ENCODE measurements at regions not wholly inside any gene's neighbourhood (a gene's known extent, or its start where the extent isn't known, plus 50 kb on each side); places are given as distances from the start of the nearest gene placed in this dataset.

DNA sequence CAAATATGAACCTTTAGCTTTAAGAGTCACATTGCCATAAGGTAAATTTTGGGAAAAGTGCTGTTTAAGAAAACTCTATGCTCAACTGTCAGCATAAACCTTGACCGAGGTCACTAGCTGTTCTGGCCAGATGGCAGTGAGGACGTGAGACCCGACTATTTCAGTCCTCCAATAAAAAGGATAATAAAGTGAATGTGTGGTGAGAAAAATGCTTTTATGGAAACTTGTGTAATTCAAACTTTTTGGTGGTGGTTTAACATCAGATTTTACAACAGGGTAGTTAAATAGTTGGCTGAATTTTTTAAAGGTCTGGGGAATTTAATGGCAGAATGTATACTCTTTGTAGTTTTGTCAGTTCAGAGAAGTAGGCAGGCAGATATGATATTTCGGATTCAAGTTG lies 391.1 kb downstream of the PMP22 start:
- Histone ChIP-seq H3K4me1 (peaks cover 9% of the 10 kb centered on the region), H3K27ac (no peak overlapping the region), H3K4me3 (no peak overlapping the region), H3K27me3 (no peaks in the 10 kb centered on the region), H3K36me3 (no peaks in the 10 kb centered on the region), H3K9me3 (no peaks in the 10 kb centered on the region)
- intact Hi-C loops (cut with DNase I) = no loop called here
- TF ChIP-seq POLR2AphosphoS5 (IDR thresholded peaks at IDR 0.05; ENCODE audit: insufficient read depth in 1 of 2, low read depth in 1 of 2) (no peak), POLR2A (IDR thresholded peaks at IDR 0.05) (no peak)
- TF ChIP-seq, protein P1, sequence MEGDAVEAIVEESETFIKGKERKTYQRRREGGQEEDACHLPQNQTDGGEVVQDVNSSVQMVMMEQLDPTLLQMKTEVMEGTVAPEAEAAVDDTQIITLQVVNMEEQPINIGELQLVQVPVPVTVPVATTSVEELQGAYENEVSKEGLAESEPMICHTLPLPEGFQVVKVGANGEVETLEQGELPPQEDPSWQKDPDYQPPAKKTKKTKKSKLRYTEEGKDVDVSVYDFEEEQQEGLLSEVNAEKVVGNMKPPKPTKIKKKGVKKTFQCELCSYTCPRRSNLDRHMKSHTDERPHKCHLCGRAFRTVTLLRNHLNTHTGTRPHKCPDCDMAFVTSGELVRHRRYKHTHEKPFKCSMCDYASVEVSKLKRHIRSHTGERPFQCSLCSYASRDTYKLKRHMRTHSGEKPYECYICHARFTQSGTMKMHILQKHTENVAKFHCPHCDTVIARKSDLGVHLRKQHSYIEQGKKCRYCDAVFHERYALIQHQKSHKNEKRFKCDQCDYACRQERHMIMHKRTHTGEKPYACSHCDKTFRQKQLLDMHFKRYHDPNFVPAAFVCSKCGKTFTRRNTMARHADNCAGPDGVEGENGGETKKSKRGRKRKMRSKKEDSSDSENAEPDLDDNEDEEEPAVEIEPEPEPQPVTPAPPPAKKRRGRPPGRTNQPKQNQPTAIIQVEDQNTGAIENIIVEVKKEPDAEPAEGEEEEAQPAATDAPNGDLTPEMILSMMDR (IDR thresholded peaks at IDR 0.05) = no peak
- DNase-seq (ENCODE audit: extremely low spot score in 2 of 2) = no peak

DNA sequence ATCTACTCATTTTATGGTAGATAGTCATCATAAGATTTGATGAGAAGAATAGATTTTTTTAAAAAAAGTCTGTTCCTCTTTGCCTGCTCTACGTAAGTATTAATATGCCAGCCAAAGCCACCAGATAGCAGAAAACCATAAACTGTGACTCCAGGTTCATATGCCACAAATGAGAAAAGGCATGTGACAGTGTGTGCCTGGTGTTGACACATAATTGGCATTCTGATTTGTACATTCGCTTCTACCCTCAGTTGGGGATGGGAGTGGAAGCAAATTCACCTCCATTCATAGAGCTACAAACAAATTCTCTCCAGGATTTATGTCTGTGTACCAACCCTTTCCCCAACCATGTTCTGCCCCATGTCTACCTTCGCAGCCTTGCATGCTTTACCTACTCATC lies 391.6 kb downstream of the PMP22 start:
- Histone ChIP-seq H3K27me3 (no peaks in the 10 kb centered on the region), H3K4me3 (no peak overlapping the region), H3K27ac (no peak overlapping the region), H3K36me3 (no peaks in the 10 kb centered on the region), H3K4me1 (peaks cover 9% of the 10 kb centered on the region), H3K9me3 (no peaks in the 10 kb centered on the region)
- TF ChIP-seq POLR2A (IDR thresholded peaks at IDR 0.05) (no peak), POLR2AphosphoS5 (IDR thresholded peaks at IDR 0.05; ENCODE audit: insufficient read depth in 1 of 2, low read depth in 1 of 2) (no peak)
- TF ChIP-seq, protein P1 (IDR thresholded peaks at IDR 0.05) = no peak
- intact Hi-C loops (cut with DNase I) = no loop called here
- no peak for DNase-seq (ENCODE audit: extremely low spot score in 2 of 2)

DNA sequence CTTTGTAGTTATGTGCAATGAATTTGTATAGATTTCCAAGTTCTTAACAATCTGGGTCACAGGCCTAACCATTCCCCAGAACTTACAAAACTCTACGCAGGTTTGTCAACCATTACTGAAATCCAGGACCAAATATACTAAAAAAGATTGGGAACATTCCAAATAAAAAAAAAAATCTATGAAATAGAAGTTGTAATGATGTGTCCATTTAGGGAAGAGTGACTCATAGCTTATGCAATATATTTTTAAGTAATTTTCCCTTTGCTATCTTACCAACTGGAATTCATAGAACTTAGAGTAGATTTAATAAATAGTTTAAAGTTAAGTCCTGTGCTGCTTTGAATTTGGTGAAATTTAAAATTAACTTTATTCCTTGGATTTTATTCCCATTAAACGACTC lies 393.2 kb downstream of the PMP22 start:
- no peak for TF ChIP-seq POLR2AphosphoS5 (IDR thresholded peaks at IDR 0.05; ENCODE audit: insufficient read depth in 1 of 2, low read depth in 1 of 2)
- TF ChIP-seq, protein P1 (IDR thresholded peaks at IDR 0.05) = no peak
- intact Hi-C loops (cut with DNase I) = no loop called here

DNA sequence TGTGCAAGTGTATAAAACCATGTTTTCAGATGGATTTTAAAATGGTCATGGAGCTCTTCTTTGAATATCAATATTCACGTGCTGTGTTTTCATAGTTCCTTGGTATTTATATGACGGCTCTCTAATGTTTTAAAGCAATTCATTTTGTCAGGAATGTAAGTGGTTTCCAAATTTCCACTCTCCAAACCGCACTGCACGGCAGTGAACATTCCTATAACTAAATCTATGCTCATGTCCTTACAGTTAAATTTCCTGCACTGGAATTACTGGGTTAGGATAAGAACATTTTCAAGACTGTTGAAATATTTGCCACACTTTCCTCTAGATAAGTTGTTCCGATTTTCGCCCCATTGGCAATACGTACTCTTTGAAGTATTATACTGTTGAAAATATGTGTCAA lies 398.9 kb downstream of the PMP22 start:
- no peak for DNase-seq (ENCODE audit: extremely low spot score in 2 of 2)
- Histone ChIP-seq H3K4me1 (no peaks in the 10 kb centered on the region), H3K9me3 (no peaks in the 10 kb centered on the region), H3K36me3 (no peaks in the 10 kb centered on the region), H3K27me3 (no peaks in the 10 kb centered on the region), H3K4me3 (no peak overlapping the region), H3K27ac (no peak overlapping the region)
- TF ChIP-seq, protein P1 (IDR thresholded peaks at IDR 0.05) = no peak
- TF ChIP-seq POLR2AphosphoS5 (IDR thresholded peaks at IDR 0.05; ENCODE audit: insufficient read depth in 1 of 2, low read depth in 1 of 2) (no peak), POLR2A (IDR thresholded peaks at IDR 0.05) (no peak)
- intact Hi-C loops (cut with DNase I) = no loop called here

More for the DNA sequence above, 393.2 kb downstream of the PMP22 start:
- Histone ChIP-seq H3K36me3 (no peaks in the 10 kb centered on the region), H3K9me3 (no peaks in the 10 kb centered on the region), H3K27me3 (no peaks in the 10 kb centered on the region), H3K4me1 (peaks cover 9% of the 10 kb centered on the region), H3K4me3 (no peak overlapping the region), H3K27ac (no peak overlapping the region)
- no peak for DNase-seq (ENCODE audit: extremely low spot score in 2 of 2)

DNA sequence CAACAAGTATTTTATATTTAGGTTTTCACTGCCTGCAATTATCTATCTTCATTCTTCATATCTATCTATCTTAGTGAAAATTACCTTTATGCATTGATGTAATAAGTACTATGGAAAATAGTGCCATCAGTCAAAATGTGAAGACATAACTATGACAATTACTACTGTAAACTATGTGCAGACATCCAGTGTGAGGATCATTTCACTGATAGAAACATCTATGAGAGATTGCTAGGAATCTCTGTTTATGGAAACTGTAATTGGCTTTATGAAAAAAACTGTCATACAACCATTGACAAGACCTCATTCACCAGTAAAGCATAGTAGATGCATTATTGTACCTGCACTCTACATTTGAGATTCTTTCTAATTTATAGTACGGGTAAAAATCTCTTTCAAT lies 401.0 kb downstream of the PMP22 start:
- intact Hi-C loops (cut with DNase I) = no loop called here

More for the DNA sequence above, 401.0 kb downstream of the PMP22 start:
- Histone ChIP-seq H3K4me1 (no peaks in the 10 kb centered on the region), H3K27me3 (no peaks in the 10 kb centered on the region), H3K36me3 (no peaks in the 10 kb centered on the region), H3K27ac (no peak overlapping the region), H3K9me3 (no peaks in the 10 kb centered on the region), H3K4me3 (no peak overlapping the region)
- TF ChIP-seq POLR2AphosphoS5 (IDR thresholded peaks at IDR 0.05; ENCODE audit: insufficient read depth in 1 of 2, low read depth in 1 of 2) (no peak), POLR2A (IDR thresholded peaks at IDR 0.05) (no peak)
- TF ChIP-seq, protein P1 (IDR thresholded peaks at IDR 0.05) = no peak
- DNase-seq (ENCODE audit: extremely low spot score in 2 of 2) = no peak
